Natural killer cell treated with Interleukin-12 subunit alpha and Interleukin-12 subunit beta and Interleukin-15 and Interleukin-18, amount 100 ng/mL, for 72 hours (primary cell): ENCODE measurements at regions not wholly inside any gene's neighbourhood (a gene's known extent, or its start where the extent isn't known, plus 50 kb on each side); places are given as distances from the start of the nearest gene placed in this dataset.

ENCODE experiments used
- ATAC-seq, 2 donors: fragments of 150-1000 bp; cut with Tn5 transposase in 1 of 2; sonication (Bioruptor Pico), chemical (Tn5 transposase) in 1 of 2; 2 replicates each; pipeline ENCODE4 v1.10.0; 2021
- DNase-seq: peaks from one replicate; pipeline ENCODE4 v3.0.0; 2022; ENCODE audit warnings: low spot score
- H3K27ac Mint-ChIP-seq, 2 donors: 1 replicate in 1 of 2; 2 replicates in 1 of 2; pipeline ENCODE4 v1.8.0; 2022; ENCODE audit warnings: mixed read lengths in 2 of 2, mild to moderate bottlenecking in 1 of 2, moderate library complexity in 1 of 2
- H3K27me3 Mint-ChIP-seq, 2 donors: 1 replicate in 1 of 2; 2 replicates in 1 of 2; pipeline ENCODE4 v1.8.0; 2022; ENCODE audit warnings: mixed read lengths in 2 of 2
- H3K36me3 Mint-ChIP-seq: one replicate; pipeline ENCODE4 v1.8.0; 2022; ENCODE audit warnings: mixed read lengths
- H3K4me1 Mint-ChIP-seq, 2 donors: 1 replicate in 1 of 2; 2 replicates in 1 of 2; pipeline ENCODE4 v1.8.0; 2022; ENCODE audit warnings: low read depth in 2 of 2, mixed read lengths in 2 of 2, mild to moderate bottlenecking in 1 of 2
- H3K4me3 Mint-ChIP-seq: one replicate; pipeline ENCODE4 v1.8.0; 2022; ENCODE audit warnings: mixed read lengths
- H3K9me3 Mint-ChIP-seq: 2 replicates; pipeline ENCODE4 v1.8.0; 2022; ENCODE audit warnings: mixed read lengths

DNA sequence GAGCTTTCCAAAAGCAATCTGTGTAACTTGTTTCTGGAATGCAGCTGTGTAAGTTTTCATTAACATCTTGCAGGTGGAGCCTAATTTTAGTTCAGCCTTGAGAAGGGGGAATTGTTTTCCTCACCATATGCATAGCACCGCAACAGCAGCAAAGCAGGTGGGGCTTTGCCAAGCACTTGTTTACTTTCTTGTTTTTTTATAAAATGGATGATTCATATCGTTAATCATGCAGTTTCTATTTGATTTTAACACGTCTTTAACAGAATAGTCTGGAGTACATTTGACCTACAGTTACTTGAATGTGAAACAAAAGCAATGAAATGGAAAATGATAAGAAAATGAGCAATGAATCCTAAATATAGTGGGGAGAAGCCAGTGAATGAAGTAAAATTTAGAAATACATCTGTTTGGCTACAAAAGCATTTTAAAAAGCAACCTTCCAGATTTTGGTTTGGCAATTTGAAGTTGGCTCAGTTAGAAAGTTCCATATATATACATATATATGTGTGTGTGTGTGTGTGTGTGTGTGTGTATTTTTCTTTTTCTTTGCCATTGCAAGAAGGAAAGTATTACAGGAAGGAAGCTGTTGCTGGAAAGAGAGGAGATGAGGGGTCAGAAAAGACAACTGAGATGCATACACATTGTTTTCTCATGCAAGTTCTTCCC is 119.0 kb upstream of the ADGRL2 start:
- H3K36me3 Mint-ChIP-seq = peaks cover 6% of the 10 kb centered on the region
- H3K9me3 Mint-ChIP-seq = peaks cover 19% of the 10 kb centered on the region
- H3K27ac Mint-ChIP-seq = no peak overlapping the region
- no peaks in the 10 kb centered on the region for H3K4me1 Mint-ChIP-seq
- no peak for DNase-seq
- H3K27me3 Mint-ChIP-seq = no peaks in the 10 kb centered on the region
- ATAC-seq = no peak
- H3K4me3 Mint-ChIP-seq = no peak overlapping the region

DNA sequence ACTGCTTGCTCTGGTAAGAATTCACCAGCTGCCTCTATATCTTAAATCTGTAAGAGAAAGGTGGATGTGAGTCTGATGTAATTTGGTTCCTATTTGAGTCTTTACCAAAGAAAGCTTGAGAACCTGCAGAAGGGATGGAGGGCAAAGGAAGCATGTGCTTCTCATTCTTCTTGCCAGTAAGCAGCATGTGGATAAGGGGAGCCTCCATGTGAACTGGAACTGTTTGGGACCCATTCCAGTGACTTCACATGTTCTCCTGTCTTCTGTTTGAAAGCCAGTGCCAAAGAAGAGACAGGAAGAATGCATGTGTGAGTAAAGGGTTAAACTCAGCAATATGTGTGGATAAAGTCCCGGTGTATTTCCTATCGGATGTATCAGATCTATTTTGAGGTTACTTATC is 119.6 kb upstream of the ADGRL2 start:
- no peak overlapping the region for H3K27ac Mint-ChIP-seq
- no peaks in the 10 kb centered on the region for H3K4me1 Mint-ChIP-seq
- H3K27me3 Mint-ChIP-seq = no peaks in the 10 kb centered on the region
- peaks cover under 1% of the 10 kb centered on the region for H3K36me3 Mint-ChIP-seq
- DNase-seq (no peak), ATAC-seq (no peak)
- H3K9me3 Mint-ChIP-seq = peaks cover 13% of the 10 kb centered on the region
- no peak overlapping the region for H3K4me3 Mint-ChIP-seq

DNA sequence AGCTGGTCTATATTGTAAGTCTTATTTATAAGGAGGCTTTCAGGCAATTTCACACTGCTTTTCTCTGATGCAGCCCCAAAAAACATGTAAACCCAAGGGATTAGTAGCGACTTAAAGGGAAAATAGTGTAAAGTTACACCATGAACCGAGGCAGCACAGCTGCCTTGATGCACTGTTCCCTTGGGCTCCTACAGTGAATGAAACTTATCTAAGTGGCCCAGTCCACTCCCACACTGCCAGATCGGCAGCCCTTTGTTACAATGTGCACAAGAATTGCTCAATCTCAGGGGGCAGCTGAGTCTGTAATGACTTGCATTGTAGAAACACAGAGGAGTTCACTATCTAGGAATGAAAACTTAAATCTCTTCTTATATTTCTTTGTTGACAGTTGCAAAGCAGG is 120.8 kb upstream of the ADGRL2 start:
- no peak overlapping the region for H3K27ac Mint-ChIP-seq
- peaks cover 11% of the 10 kb centered on the region for H3K9me3 Mint-ChIP-seq
- no peaks in the 10 kb centered on the region for H3K36me3 Mint-ChIP-seq
- H3K4me3 Mint-ChIP-seq = no peak overlapping the region
- DNase-seq = no peak
- no peaks in the 10 kb centered on the region for H3K27me3 Mint-ChIP-seq
- no peaks in the 10 kb centered on the region for H3K4me1 Mint-ChIP-seq
- no peak for ATAC-seq

DNA sequence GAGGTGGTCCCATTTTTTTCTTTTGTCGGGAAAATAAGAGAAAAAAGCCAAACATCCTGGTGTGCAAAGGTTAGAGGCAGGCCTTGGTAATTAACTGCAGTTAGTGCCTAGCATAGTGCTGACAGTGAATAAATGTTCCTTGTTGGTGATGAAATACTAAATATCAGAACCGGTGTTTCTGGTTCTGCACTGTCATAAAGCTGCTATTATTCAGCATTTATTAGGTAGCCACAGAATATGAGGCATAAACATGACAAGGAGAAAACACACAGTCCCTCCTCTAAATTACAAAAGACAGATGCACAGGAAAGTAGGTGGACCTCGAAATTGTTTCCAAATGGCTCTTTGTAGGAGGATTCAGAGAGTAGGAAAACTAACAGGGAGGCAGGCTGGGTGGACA is 122.0 kb upstream of the ADGRL2 start:
- H3K27me3 Mint-ChIP-seq = no peaks in the 10 kb centered on the region
- no peaks in the 10 kb centered on the region for H3K36me3 Mint-ChIP-seq
- H3K9me3 Mint-ChIP-seq = peaks cover 6% of the 10 kb centered on the region
- no peak overlapping the region for H3K27ac Mint-ChIP-seq
- H3K4me3 Mint-ChIP-seq = no peak overlapping the region
- no peaks in the 10 kb centered on the region for H3K4me1 Mint-ChIP-seq
- ATAC-seq = no peak
- no peak for DNase-seq

DNA sequence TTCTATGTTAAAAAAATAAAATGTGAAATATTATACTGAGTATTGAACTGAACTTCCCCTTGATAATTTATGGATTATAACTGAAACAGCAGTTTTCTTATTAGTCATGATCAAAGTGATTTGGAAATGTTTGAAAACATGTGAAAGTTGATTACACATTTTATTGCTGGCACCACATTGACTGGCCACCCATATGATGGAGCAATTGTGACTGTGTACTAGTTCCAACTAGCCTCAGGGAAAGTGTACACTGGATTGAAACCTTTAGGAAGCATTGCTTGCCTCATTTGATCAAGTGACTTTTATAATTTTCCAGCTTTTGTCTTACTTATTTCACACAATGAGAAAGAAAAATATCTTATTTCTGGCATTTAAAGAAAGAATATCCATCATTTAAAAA is 128.0 kb upstream of the ADGRL2 start:
- Mint-ChIP-seq H3K36me3 (no peaks in the 10 kb centered on the region), H3K4me3 (no peak overlapping the region), H3K4me1 (no peaks in the 10 kb centered on the region), H3K27me3 (no peaks in the 10 kb centered on the region), H3K9me3 (peaks cover 4% of the 10 kb centered on the region), H3K27ac (no peak overlapping the region)
- DNase-seq (no peak), ATAC-seq (no peak)

DNA sequence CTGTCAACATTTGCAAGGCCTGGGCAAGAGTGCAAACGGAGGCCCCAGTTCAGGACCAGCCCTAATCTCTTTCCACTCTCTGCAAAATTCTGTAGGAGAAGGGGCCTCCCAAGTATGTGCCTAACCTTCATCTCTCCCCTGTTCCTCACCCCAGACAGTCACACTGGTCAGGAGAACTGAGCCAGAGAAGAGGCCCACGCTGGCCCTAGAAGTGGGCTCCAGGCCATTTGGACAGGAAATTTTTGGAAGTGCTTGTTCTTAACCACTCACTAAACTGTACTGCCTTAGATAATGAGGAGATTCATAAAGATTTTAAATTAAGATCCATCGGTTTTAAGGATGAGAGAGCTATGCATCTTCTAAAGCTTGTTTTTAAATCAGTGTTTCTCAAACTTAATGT is 129.7 kb upstream of the ADGRL2 start:
- Mint-ChIP-seq H3K27me3 (no peaks in the 10 kb centered on the region), H3K4me3 (no peak overlapping the region), H3K27ac (no peak overlapping the region), H3K36me3 (no peaks in the 10 kb centered on the region), H3K4me1 (no peaks in the 10 kb centered on the region), H3K9me3 (no peaks in the 10 kb centered on the region)
- DNase-seq = no peak
- no peak for ATAC-seq

DNA sequence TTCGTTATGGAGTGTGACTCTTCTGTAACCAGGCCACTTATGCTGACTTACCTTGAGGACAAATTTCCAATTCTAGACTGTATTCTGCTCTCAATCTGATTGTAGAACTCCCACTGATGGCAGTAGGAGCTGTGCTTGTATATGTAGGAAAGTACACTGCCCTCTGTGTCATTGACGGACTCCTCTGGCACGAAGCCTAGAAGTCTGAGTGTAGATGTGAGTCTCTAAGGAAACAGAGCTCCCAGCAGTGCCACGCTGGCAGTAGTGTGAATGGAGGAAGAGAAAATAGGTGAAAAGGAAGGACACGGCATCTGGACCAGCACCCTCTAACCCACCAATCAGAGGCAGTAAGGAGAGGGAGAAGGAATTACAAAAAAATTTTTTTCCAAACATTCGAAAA is 130.4 kb upstream of the ADGRL2 start:
- ATAC-seq (no peak), DNase-seq (no peak)
- Mint-ChIP-seq H3K4me3 (no peak overlapping the region), H3K4me1 (no peaks in the 10 kb centered on the region), H3K27ac (no peak overlapping the region), H3K9me3 (no peaks in the 10 kb centered on the region), H3K36me3 (no peaks in the 10 kb centered on the region), H3K27me3 (no peaks in the 10 kb centered on the region)

DNA sequence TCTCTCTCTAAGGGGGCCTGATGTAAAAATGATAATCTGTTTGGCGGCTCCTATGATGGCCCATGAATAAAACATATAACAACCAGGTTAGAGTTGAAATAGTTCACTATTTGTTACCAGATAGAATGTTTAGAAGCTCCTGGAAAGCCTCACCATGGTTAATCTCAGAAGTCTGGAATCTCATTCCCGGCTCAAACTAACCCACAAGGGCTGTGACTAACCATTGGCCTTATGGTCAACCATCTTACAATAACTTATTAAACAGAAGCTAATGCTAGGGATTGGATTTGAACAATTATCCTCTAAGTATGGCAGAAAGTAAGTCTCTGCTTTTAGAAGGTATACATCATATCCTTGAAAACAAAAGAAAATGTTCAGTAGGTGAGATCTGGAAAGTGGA is 134.1 kb upstream of the ADGRL2 start:
- Mint-ChIP-seq H3K4me1 (no peaks in the 10 kb centered on the region), H3K27me3 (no peaks in the 10 kb centered on the region)

DNA sequence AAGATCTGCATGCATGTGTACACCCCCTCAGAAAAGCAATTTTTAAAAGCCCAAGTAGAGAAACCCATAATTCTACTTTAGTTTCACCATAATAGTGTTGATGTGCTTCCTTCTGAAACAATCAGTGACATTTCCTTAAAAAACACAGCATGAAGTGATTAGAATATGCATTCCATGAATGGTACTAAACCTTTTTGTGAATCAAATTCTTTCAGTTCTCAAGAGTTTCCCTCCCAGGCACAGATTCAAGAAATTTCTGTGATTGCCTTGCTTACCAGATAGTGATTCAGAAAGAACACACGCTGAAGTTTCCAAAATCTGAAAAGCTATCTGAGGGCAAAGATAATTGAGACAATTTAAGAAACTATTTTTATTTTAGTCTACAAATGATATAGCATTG is 136.4 kb upstream of the ADGRL2 start:
- no peaks in the 10 kb centered on the region for H3K27me3 Mint-ChIP-seq

More for the DNA sequence above, 134.1 kb upstream of the ADGRL2 start:
- no peak for DNase-seq
- Mint-ChIP-seq H3K4me3 (no peak overlapping the region), H3K27ac (no peak overlapping the region), H3K9me3 (no peaks in the 10 kb centered on the region), H3K36me3 (no peaks in the 10 kb centered on the region)
- ATAC-seq = no peak

DNA sequence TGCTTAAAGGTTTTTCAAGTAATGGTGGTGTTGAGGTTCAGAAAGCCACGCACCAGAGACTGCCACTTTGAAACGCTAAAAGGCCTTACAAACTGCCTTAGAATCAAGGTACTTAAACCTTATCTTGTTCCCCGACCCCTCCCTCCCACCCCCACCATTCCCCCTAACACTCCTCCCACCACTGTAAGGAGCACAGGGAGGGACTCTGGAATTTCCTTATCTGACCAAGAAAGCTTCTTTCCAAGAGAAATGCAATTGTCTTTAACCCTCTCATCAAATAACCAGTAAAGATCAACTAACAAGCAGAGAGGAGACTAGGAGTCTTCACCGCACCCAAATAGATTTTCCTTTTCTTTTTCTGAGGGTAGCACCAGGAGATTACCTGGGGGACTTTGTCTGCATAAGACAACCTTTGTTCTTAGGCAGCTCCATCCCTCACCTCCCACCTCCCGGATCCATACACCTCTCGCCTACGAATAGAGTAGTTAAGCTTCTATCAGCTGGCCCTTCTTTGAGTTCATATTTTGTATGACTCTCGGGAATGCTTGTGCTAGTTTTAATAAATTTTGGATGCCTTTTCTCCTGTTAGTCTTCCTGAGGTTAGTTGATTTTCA is 137.7 kb upstream of the ADGRL2 start:
- ATAC-seq (no peak), DNase-seq (no peak)
- H3K36me3 Mint-ChIP-seq = peaks cover 5% of the 10 kb centered on the region
- no peak overlapping the region for H3K4me3 Mint-ChIP-seq
- H3K9me3 Mint-ChIP-seq = no peaks in the 10 kb centered on the region
- no peaks in the 10 kb centered on the region for H3K27me3 Mint-ChIP-seq
- no peaks in the 10 kb centered on the region for H3K4me1 Mint-ChIP-seq
- no peak overlapping the region for H3K27ac Mint-ChIP-seq

More for the DNA sequence above, 136.4 kb upstream of the ADGRL2 start:
- H3K9me3 Mint-ChIP-seq = no peaks in the 10 kb centered on the region
- DNase-seq = no peak
- H3K36me3 Mint-ChIP-seq = peaks cover 5% of the 10 kb centered on the region
- ATAC-seq = no peak
- H3K4me3 Mint-ChIP-seq = no peak overlapping the region
- H3K4me1 Mint-ChIP-seq = no peaks in the 10 kb centered on the region
- H3K27ac Mint-ChIP-seq = no peak overlapping the region

DNA sequence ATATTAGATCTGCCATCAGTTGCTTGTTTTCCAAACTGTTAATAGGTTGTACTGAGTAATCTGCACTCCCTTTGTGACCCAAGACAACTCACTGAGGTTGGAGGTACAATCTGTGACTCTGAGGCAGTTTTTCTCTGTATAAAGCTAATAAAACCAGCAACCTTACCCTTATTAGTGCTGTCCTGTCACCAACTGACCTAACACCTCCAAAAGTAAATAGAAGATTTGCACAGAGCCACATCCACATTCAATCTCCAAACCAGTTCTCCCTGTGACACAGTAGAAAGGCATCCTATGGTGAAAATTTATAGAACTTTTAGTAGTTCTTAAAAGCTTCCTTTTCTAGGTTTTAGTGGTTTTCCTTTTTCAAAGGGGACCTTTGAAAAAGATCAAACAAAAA is 140.4 kb upstream of the ADGRL2 start:
- ATAC-seq (no peak), DNase-seq (no peak)
- Mint-ChIP-seq H3K36me3 (peaks cover 11% of the 10 kb centered on the region), H3K4me1 (no peaks in the 10 kb centered on the region), H3K27ac (no peak overlapping the region), H3K27me3 (no peaks in the 10 kb centered on the region), H3K9me3 (peaks cover 5% of the 10 kb centered on the region), H3K4me3 (no peak overlapping the region)

DNA sequence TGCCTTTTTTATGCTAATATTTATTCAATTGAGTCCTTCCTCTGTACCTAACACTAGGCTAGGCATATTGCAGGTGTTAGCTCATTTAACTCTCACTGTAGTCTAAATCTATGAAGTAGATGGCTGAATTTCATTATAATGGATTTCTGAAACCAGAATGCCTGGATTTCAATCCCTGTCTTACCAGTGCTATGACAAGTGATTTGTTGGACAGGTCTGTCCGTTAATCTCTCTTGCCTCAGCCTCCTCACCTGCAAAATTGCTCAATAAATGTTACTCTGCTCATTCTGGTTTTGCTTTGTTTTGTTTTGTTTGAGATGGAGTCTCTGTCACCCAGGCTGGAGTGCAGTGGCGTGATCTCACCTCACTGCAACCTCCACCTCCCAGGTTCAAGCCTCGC is 146.1 kb upstream of the ADGRL2 start:
- no peak for ATAC-seq
- Mint-ChIP-seq H3K4me3 (no peak overlapping the region), H3K9me3 (peaks cover 16% of the 10 kb centered on the region), H3K4me1 (no peaks in the 10 kb centered on the region), H3K27me3 (no peaks in the 10 kb centered on the region), H3K27ac (no peak overlapping the region), H3K36me3 (peaks cover 14% of the 10 kb centered on the region)
- no peak for DNase-seq

DNA sequence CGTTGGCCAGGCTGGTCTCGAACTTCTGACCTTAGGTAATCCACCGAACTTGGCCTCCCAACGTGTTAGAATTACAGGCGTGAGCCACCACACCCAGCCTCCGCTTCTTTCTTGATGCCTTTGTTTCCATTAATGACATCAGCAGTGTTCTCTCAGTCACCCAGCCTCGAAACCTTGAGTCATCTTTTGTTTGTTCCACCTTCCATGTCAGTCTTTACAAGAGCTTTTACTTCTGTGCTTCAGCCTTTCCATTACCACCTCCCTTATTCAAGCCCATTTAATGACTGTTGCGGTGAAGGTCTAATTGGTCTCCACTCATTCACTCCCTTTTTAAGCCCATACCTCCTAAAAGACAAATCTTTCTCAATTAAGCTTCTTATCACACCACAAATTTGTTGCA is 146.6 kb upstream of the ADGRL2 start:
- DNase-seq (no peak), ATAC-seq (no peak)
- Mint-ChIP-seq H3K9me3 (peaks cover 16% of the 10 kb centered on the region), H3K27me3 (no peaks in the 10 kb centered on the region), H3K4me1 (no peaks in the 10 kb centered on the region), H3K36me3 (peaks cover 14% of the 10 kb centered on the region), H3K4me3 (no peak overlapping the region), H3K27ac (no peak overlapping the region)

DNA sequence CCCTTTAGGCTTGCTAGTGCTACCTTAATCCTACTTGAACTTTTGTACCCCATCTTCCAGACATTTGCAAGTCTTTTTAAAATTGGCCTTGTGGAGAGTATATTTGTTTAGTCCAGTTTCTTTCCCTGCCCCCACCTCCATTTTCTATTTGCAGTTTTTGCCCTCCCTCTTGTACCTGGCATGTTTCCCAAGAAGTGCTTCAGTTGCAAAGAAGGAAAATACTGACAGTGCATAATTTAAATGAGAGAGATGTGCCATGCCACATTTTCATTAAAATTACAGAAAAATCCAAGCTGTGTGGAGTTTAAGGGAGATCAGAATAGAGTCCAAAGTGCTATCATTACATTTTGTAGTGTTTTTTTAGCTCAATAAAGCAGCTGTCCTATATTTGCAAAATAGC is 150.0 kb upstream of the ADGRL2 start:
- peaks cover 13% of the 10 kb centered on the region for H3K36me3 Mint-ChIP-seq
- H3K4me1 Mint-ChIP-seq = no peaks in the 10 kb centered on the region
- no peak overlapping the region for H3K27ac Mint-ChIP-seq
- no peak overlapping the region for H3K4me3 Mint-ChIP-seq
- peaks cover 19% of the 10 kb centered on the region for H3K9me3 Mint-ChIP-seq
- DNase-seq (no peak), ATAC-seq (no peak)
- no peaks in the 10 kb centered on the region for H3K27me3 Mint-ChIP-seq

DNA sequence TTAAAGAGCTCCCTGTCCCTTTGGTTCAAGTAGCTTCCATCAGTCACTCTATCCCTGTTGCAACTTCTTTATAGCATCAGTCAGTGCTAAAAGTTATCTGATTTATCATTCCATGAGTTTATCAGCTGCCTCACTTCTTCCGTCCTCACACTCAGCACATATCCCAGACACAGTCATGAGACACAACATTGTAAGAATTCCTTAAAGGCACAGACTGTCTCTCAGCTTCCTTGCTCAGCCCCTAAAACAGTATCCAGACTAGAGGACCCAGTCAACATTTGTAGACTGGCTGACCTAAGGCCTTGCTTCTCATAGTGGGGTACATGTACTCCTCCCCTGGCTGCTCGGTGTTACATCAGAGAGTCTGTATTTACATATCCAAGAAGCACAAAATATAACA is 164.9 kb upstream of the ADGRL2 start:
- Mint-ChIP-seq H3K27me3 (no peaks in the 10 kb centered on the region), H3K9me3 (peaks cover 16% of the 10 kb centered on the region), H3K4me1 (no peaks in the 10 kb centered on the region), H3K36me3 (no peaks in the 10 kb centered on the region), H3K27ac (no peak overlapping the region), H3K4me3 (no peak overlapping the region)
- DNase-seq (no peak), ATAC-seq (no peak)
